ENCODE measurements at regions not wholly inside any gene's neighbourhood (a gene's known extent, or its start where the extent isn't known, plus 50 kb on each side); places are given as distances from the start of the nearest gene placed in this dataset.
"Not testable (repeated sequence)": the region's sequence is repeated elsewhere in the genome, so short reads cannot be mapped to it uniquely, and the experiment has no call there.

GRCh38 chr5:12661617-12662370 is 757.5 kb upstream of the CTNND2 start:
- DNase-seq (ENCODE audit: low read depth, low spot score), result no peak

GRCh38 chr5:12660279-12661107 is 756.2 kb upstream of the CTNND2 start:
- not testable (repeated sequence) for DNase-seq (ENCODE audit: low read depth, low spot score)

- DNase-seq (ENCODE audit: low read depth, low spot score), result no peak
Measured at GRCh38 chr5:12659686-12660085, 755.4 kb upstream of the CTNND2 start.

GRCh38 chr5:12658871-12659446 is 754.7 kb upstream of the CTNND2 start:
- no peak for DNase-seq (ENCODE audit: low read depth, low spot score)

- not testable (repeated sequence) for DNase-seq (ENCODE audit: low read depth, low spot score)
Measured at GRCh38 chr5:12657914-12658474, 753.7 kb upstream of the CTNND2 start.

GRCh38 chr5:12655675-12656074 is 751.4 kb upstream of the CTNND2 start:
- no peak for DNase-seq (ENCODE audit: low read depth, low spot score)

GRCh38 chr5:12652201-12652600 is 748.0 kb upstream of the CTNND2 start:
- DNase-seq (ENCODE audit: low read depth, low spot score), result no peak

GRCh38 chr5:12648558-12648957 is 744.3 kb upstream of the CTNND2 start:
- DNase-seq (ENCODE audit: low read depth, low spot score), result no peak

GRCh38 chr5:12647613-12648012 is 743.4 kb upstream of the CTNND2 start:
- DNase-seq (ENCODE audit: low read depth, low spot score), result no peak

GRCh38 chr5:12645582-12645981 is 741.3 kb upstream of the CTNND2 start:
- DNase-seq (ENCODE audit: low read depth, low spot score), result no peak

- DNase-seq (ENCODE audit: low read depth, low spot score), result no peak
Measured at GRCh38 chr5:12636209-12636608, 732.0 kb upstream of the CTNND2 start.

- no peak for DNase-seq (ENCODE audit: low read depth, low spot score)
Measured at GRCh38 chr5:12626556-12626955, 722.3 kb upstream of the CTNND2 start.

GRCh38 chr5:12625667-12626263 is 721.5 kb upstream of the CTNND2 start:
- DNase-seq (ENCODE audit: low read depth, low spot score), result no peak

GRCh38 chr5:12624776-12625560 is 720.7 kb upstream of the CTNND2 start:
- DNase-seq (ENCODE audit: low read depth, low spot score), result no peak

- peak; percentile 72 for DNase-seq (ENCODE audit: low read depth, low spot score)
Measured at GRCh38 chr5:12623408-12623807, 719.2 kb upstream of the CTNND2 start.

- no peak for DNase-seq (ENCODE audit: low read depth, low spot score)
Measured at GRCh38 chr5:12616093-12616492, 711.8 kb upstream of the CTNND2 start.

GRCh38 chr5:12615141-12615820 is 711.0 kb upstream of the CTNND2 start:
- no peak for DNase-seq (ENCODE audit: low read depth, low spot score)

- no peak for DNase-seq (ENCODE audit: low read depth, low spot score)
Measured at GRCh38 chr5:12614608-12615007, 710.4 kb upstream of the CTNND2 start.

- no peak for DNase-seq (ENCODE audit: low read depth, low spot score)
Measured at GRCh38 chr5:12611132-12611531, 706.9 kb upstream of the CTNND2 start.

GRCh38 chr5:12607817-12608216 is 703.6 kb upstream of the CTNND2 start:
- DNase-seq (ENCODE audit: low read depth, low spot score), result not testable (repeated sequence)

Measured in iPS DF 19.7 (cell line).